Endothelial cell of umbilical vein (primary cell): ENCODE measurements at regions not wholly inside any gene's neighbourhood (a gene's known extent, or its start where the extent isn't known, plus 50 kb on each side); places are given as distances from the start of the nearest gene placed in this dataset.

Experiments used
- BruUV-seq: library from RNA; stranded (reverse); fragments of 400-500 nt; replicated peaks from 2 replicates; lab custom pipeline; 2021; lab: Mats Ljungman, UMichigan
- CTCF ChIA-PET: fragments of 300-600, 350-600 bp; sonication (Branson Sonifier 250); formaldehyde crosslinking; loops from one replicate; lab custom pipeline; 2021; ENCODE audit warnings: antibody characterized with exemption, inconsistent platforms; lab: Charles Lee
- POLR2A ChIA-PET: fragments of 300-600, 350-600 bp; sonication (Branson Sonifier 250); formaldehyde crosslinking; loops from one replicate; lab custom pipeline; 2021; ENCODE audit warnings: antibody characterized with exemption, inconsistent platforms; lab: Charles Lee
- DNase-seq: peaks from one replicate; pipeline ENCODE4 v3.0.0-alpha.2; 2011; ENCODE audit warnings: low read depth, low spot score
- FAIRE-seq: peaks from 2 replicates; lab custom pipeline; 2011; peaks lifted over from hg19 to GRCh38; lab: Jason Lieb, UNC
- H2AFZ ChIP-seq: 2 replicates; pipeline ENCODE4 v1.6.0; 2012; ENCODE audit warnings: low read depth, low read length, control low read depth, inconsistent platforms
- H3K27ac ChIP-seq: 2 replicates; pipeline ENCODE4 v1.5.1; 2011; ENCODE audit warnings: low read depth, mild to moderate bottlenecking, control low read depth, low read length, moderate library complexity; ENCODE audit not compliant: insufficient read depth
- H3K27me3 ChIP-seq, 2 experiments: 2 replicates each; pipeline versions ENCODE4 v1.6.0 to v1.6.1; 2011; ENCODE audit warnings: low read length in 2 of 2, mixed read lengths in 1 of 2; ENCODE audit not compliant: control insufficient read depth in 2 of 2, insufficient read depth in 2 of 2
- H3K36me3 ChIP-seq, 2 experiments: 2 replicates in 1 of 2; 3 replicates in 1 of 2; pipeline ENCODE4 v1.5.1; 2011; ENCODE audit warnings: low read length in 2 of 2, mild to moderate bottlenecking in 1 of 2, moderate library complexity in 1 of 2; ENCODE audit not compliant: control insufficient read depth in 2 of 2, insufficient read depth in 2 of 2; ENCODE audit errors: extremely low read depth in 1 of 2
- H3K4me1 ChIP-seq: 3 replicates; pipeline ENCODE4 v1.5.1; 2011; ENCODE audit warnings: mild to moderate bottlenecking, low read length; ENCODE audit not compliant: control insufficient read depth, insufficient read depth; ENCODE audit errors: extremely low read depth
- H3K4me2 ChIP-seq: 2 replicates; pipeline ENCODE4 v1.6.1; 2011; ENCODE audit warnings: low read length, control low read depth, mixed read lengths; ENCODE audit not compliant: insufficient read depth
- H3K4me3 ChIP-seq, 3 experiments: fragments of 200-600 bp in 1 of 3; sonication (generic), shearing (Covaris generic) in 1 of 3; replicated peaks in 1 of 3; 2 replicates each; pipeline ENCODE4 v1.5.1; 2011 to 2016; ENCODE audit warnings: control low read depth in 3 of 3, low read length in 3 of 3, mild to moderate bottlenecking in 2 of 3, inconsistent platforms in 1 of 3, low read depth in 1 of 3, moderate library complexity in 1 of 3; ENCODE audit not compliant: insufficient read depth in 1 of 3
- H3K79me2 ChIP-seq: 2 replicates; pipeline ENCODE4 v1.6.0; 2012; ENCODE audit warnings: low read length, inconsistent platforms; ENCODE audit not compliant: control insufficient read depth, insufficient read depth
- H3K9ac ChIP-seq: replicated peaks from 2 replicates; pipeline ENCODE3; 2011; ENCODE audit warnings: low read length, control low read depth; ENCODE audit not compliant: insufficient read depth; ENCODE audit errors: extremely low read depth
- H3K9me1 ChIP-seq: replicated peaks from 3 replicates; pipeline ENCODE4 v1.6.0; 2011; ENCODE audit warnings: mild to moderate bottlenecking, low read length; ENCODE audit not compliant: control insufficient read depth, insufficient read depth; ENCODE audit errors: extremely low read depth
- H3K9me3 ChIP-seq: replicated peaks from 2 replicates; pipeline ENCODE4 v1.5.1; 2012; ENCODE audit warnings: low read length, inconsistent platforms; ENCODE audit not compliant: control insufficient read depth, insufficient read depth
- H4K20me1 ChIP-seq: replicated peaks from 2 replicates; pipeline ENCODE3; 2011; ENCODE audit warnings: mild to moderate bottlenecking, low read length; ENCODE audit not compliant: control insufficient read depth, insufficient read depth; ENCODE audit errors: extremely low read depth
- CTCF ChIP-seq, 2 donors: IDR thresholded peaks; 1 replicate in 1 of 2; 2 replicates in 1 of 2; pipeline ENCODE4 v1.5.1; 2011; ENCODE audit warnings: low read length in 2 of 2, mild to moderate bottlenecking in 2 of 2, moderate library complexity in 2 of 2, control low read depth in 1 of 2, inconsistent platforms in 1 of 2, low read depth in 1 of 2; ENCODE audit not compliant: insufficient read depth in 1 of 2; ENCODE audit errors: extremely low read depth in 1 of 2
- EZH2 ChIP-seq: IDR thresholded peaks from 2 replicates; pipeline ENCODE4 v1.6.1; 2012; ENCODE audit warnings: borderline replicate concordance, low read depth, mild to moderate bottlenecking, moderate library complexity, low read length, inconsistent platforms; ENCODE audit not compliant: severe bottlenecking
- FOS ChIP-seq: IDR thresholded peaks from 2 replicates; pipeline ENCODE4 v1.6.1; 2011; ENCODE audit warnings: mild to moderate bottlenecking, low read length, moderate library complexity, borderline replicate concordance; ENCODE audit not compliant: insufficient read depth
- GATA2 ChIP-seq: IDR thresholded peaks from 2 replicates; pipeline ENCODE4 v1.7.0; 2011; ENCODE audit warnings: low read depth, mild to moderate bottlenecking, moderate library complexity, mixed read lengths, low read length; ENCODE audit not compliant: insufficient read length, insufficient read depth
- JUN ChIP-seq: IDR thresholded peaks from 2 replicates; pipeline ENCODE4 v1.6.1; 2011; ENCODE audit warnings: borderline replicate concordance, low read depth; ENCODE audit not compliant: insufficient read length, insufficient read depth
- MAX ChIP-seq: IDR thresholded peaks from 2 replicates; pipeline ENCODE4 v1.6.1; 2011; ENCODE audit not compliant: insufficient read depth, insufficient read length
- MYC ChIP-seq: IDR thresholded peaks from one replicate; pipeline ENCODE4 v1.6.1; 2011; ENCODE audit warnings: mild to moderate bottlenecking, low read depth, low read length
- POLR2A ChIP-seq: IDR thresholded peaks from 2 replicates; pipeline ENCODE4 v1.6.1; 2012; ENCODE audit warnings: low read depth, mild to moderate bottlenecking, control low read depth, low read length
- POLR2AphosphoS5 ChIP-seq: IDR thresholded peaks from 2 replicates; pipeline ENCODE4 v1.6.1; 2012; ENCODE audit warnings: low read depth, mild to moderate bottlenecking, control low read depth, low read length, moderate library complexity; ENCODE audit not compliant: insufficient read depth
- dilution Hi-C: fragments of 300-500 bp; cut with MboI; formaldehyde crosslinking; loops from one replicate; pipeline ENCODE4 v1.15.0; 2019; ENCODE audit warnings: low sequenced_read_pairs; ENCODE audit not compliant: extremely low pct_ligation_motif_present
- intact Hi-C: fragments of 100-400 bp; cut with micrococcal nuclease; formaldehyde crosslinking; loops from one replicate; pipeline ENCODE4 v1.10.0; 2022

- TF ChIP-seq POLR2AphosphoS5 (no peak), JUN (no peak), MAX (no peak), GATA2 (no peak), POLR2A (no peak), CTCF (IDR thresholded peaks at IDR 0.05; ENCODE audit: extremely low read depth in 1 of 2, insufficient read depth in 1 of 2, low read depth in 1 of 2, low read length in 2 of 2) (no peak), FOS (no peak), EZH2 (no peak), MYC (no peak)
- dilution Hi-C loops (no loop called here), intact Hi-C loops (no loop called here)
- CTCF ChIA-PET: no interaction called here
- Histone ChIP-seq H3K4me3 (no peak overlapping the region), H3K36me3 (no peaks in the 10 kb centered on the region), H3K27me3 (no peaks in the 10 kb centered on the region), H3K9me1 (no peaks in the 10 kb centered on the region), H3K79me2 (no peaks in the 10 kb centered on the region), H3K9me3 (no peaks in the 10 kb centered on the region), H4K20me1 (no peaks in the 10 kb centered on the region), H3K9ac (no peak overlapping the region), H2AFZ (no peak overlapping the region), H3K4me2 (no peak overlapping the region), H3K27ac (no peak overlapping the region), H3K4me1 (peaks cover 12% of the 10 kb centered on the region)
- FAIRE-seq (no peak), DNase-seq (no peak)
- POLR2A ChIA-PET: no interaction called here
- no TSS peak for BruUV-seq
These were observed 113.1 kb upstream of the RASSF8 start for GRCh38 chr12:25845415-25845814.
